SK-N-SH treated with all-trans-retinoic acid at 6 μM for 48 hours (cell line): ENCODE measurements at regions not wholly inside any gene's neighbourhood (a gene's known extent, or its start where the extent isn't known, plus 50 kb on each side); places are given as distances from the start of the nearest gene placed in this dataset.

Source experiments
- ARNTL ChIP-seq: fragments of 450-650 bp; formaldehyde crosslinking; IDR thresholded peaks from 2 replicates; pipeline ENCODE4 v1.5.0; 2020; ENCODE audit warnings: low read depth, mild to moderate bottlenecking, moderate library complexity, borderline replicate concordance
- BACH2 ChIP-seq: fragments of 250-450 bp; sonication (Bioruptor Pico); IDR thresholded peaks from 2 replicates; pipeline ENCODE4 v1.9.0; 2021; ENCODE audit warnings: mild to moderate bottlenecking, borderline replicate concordance
- CSDC2 ChIP-seq: fragments of 250-450 bp; sonication (Bioruptor Pico); IDR thresholded peaks from 2 replicates; pipeline ENCODE4 v1.5.0; 2020; ENCODE audit warnings: mild to moderate bottlenecking, moderate library complexity
- ESRRG ChIP-seq: fragments of 250-450 bp; sonication (Bioruptor Pico); IDR thresholded peaks from 2 replicates; pipeline ENCODE4 v1.6.1; 2021; ENCODE audit warnings: mild to moderate bottlenecking
- ISL1 ChIP-seq: fragments of 250-450 bp; sonication (Bioruptor Pico); IDR thresholded peaks from 2 replicates; pipeline ENCODE4 v2.1.2; 2022; ENCODE audit warnings: mild to moderate bottlenecking, moderate library complexity
- RARB ChIP-seq: fragments of 250-450 bp; sonication (Bioruptor Pico); IDR thresholded peaks from 2 replicates; pipeline ENCODE4 v1.8.0; 2021; ENCODE audit warnings: mild to moderate bottlenecking, moderate library complexity
- TOX ChIP-seq: fragments of 250-450 bp; sonication (Bioruptor Pico); IDR thresholded peaks from 2 replicates; pipeline ENCODE4 v1.8.0; 2021; ENCODE audit warnings: mild to moderate bottlenecking, moderate library complexity, borderline replicate concordance
- ZC3H10 ChIP-seq: fragments of 250-450 bp; sonication (Bioruptor Pico); IDR thresholded peaks from 2 replicates; pipeline ENCODE4 v1.5.1; 2021; ENCODE audit warnings: mild to moderate bottlenecking, moderate library complexity
- ZNF8 ChIP-seq: fragments of 450-650 bp; formaldehyde crosslinking; IDR thresholded peaks from 2 replicates; pipeline ENCODE4 v1.5.0; 2020; ENCODE audit warnings: mild to moderate bottlenecking, moderate library complexity
- TF ChIP-seq, protein P1 (sequence below): fragments of 250-450 bp; sonication (Bioruptor Pico); IDR thresholded peaks from 2 replicates; pipeline ENCODE4 v1.5.1; 2020; ENCODE audit warnings: low read depth, mild to moderate bottlenecking, moderate library complexity
- TF ChIP-seq, protein P2 (sequence below): fragments of 250-450 bp; sonication (Bioruptor Pico); IDR thresholded peaks from 2 replicates; pipeline ENCODE4 v1.8.0; 2020; ENCODE audit warnings: mild to moderate bottlenecking, moderate library complexity, borderline replicate concordance

DNA sequence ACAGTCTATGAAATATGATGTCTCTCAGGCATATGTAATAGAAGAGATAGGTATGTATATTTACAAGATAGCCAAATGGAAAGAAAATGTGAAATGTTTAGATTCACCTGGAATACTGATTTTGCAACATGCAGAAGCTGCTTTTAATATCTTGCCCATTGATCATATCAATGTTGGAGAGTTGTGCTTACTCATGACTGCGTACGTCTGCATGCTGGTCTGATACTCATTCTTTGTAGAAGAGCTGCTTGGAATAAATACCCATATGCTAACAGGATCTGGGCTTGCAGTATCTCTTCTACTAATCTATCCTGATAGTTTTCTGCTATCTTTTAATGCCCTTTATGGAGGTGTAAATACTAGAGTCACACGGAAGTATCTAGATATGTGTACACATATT lies 120.6 kb upstream of the FOXP2 start:
- TF ChIP-seq ZNF8 (CRISPR knock-in tag) (no peak), ARNTL (no peak), RARB (CRISPR knock-in tag) (no peak), ZC3H10 (no peak), TOX (CRISPR knock-in tag) (no peak), ISL1 (CRISPR knock-in tag) (no peak), BACH2 (CRISPR knock-in tag) (no peak), ESRRG (no peak), CSDC2 (no peak)
- TF ChIP-seq, protein P1, sequence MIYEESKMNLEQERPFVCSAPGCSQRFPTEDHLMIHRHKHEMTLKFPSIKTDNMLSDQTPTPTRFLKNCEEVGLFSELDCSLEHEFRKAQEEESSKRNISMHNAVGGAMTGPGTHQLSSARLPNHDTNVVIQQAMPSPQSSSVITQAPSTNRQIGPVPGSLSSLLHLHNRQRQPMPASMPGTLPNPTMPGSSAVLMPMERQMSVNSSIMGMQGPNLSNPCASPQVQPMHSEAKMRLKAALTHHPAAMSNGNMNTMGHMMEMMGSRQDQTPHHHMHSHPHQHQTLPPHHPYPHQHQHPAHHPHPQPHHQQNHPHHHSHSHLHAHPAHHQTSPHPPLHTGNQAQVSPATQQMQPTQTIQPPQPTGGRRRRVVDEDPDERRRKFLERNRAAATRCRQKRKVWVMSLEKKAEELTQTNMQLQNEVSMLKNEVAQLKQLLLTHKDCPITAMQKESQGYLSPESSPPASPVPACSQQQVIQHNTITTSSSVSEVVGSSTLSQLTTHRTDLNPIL (CRISPR knock-in tag), result no peak
- TF ChIP-seq, protein P2, sequence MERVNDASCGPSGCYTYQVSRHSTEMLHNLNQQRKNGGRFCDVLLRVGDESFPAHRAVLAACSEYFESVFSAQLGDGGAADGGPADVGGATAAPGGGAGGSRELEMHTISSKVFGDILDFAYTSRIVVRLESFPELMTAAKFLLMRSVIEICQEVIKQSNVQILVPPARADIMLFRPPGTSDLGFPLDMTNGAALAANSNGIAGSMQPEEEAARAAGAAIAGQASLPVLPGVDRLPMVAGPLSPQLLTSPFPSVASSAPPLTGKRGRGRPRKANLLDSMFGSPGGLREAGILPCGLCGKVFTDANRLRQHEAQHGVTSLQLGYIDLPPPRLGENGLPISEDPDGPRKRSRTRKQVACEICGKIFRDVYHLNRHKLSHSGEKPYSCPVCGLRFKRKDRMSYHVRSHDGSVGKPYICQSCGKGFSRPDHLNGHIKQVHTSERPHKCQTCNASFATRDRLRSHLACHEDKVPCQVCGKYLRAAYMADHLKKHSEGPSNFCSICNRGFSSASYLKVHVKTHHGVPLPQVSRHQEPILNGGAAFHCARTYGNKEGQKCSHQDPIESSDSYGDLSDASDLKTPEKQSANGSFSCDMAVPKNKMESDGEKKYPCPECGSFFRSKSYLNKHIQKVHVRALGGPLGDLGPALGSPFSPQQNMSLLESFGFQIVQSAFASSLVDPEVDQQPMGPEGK (CRISPR knock-in tag), result no peak
